BJ (cell line): ENCODE measurements at regions not wholly inside any gene's neighbourhood (a gene's known extent, or its start where the extent isn't known, plus 50 kb on each side); places are given as distances from the start of the nearest gene placed in this dataset.

Experiments used
- CTCF ChIA-PET: fragments of 350-600 bp; formaldehyde crosslinking; extraction: SDS; loops from one replicate; lab custom pipeline; 2021; ENCODE audit warnings: antibody characterized with exemption, inconsistent platforms; lab: Yijun Ruan, JAX
- POLR2A ChIA-PET: fragments of 300-600 bp; sonication (Branson Sonifier 250); formaldehyde crosslinking; extraction: SDS; loops from one replicate; lab custom pipeline; 2021; ENCODE audit warnings: antibody characterized with exemption; lab: Charles Lee
- DNase-seq: peaks from one replicate; pipeline ENCODE4 v3.0.0-alpha.2; 2011; ENCODE audit warnings: low read depth
- H3K27me3 ChIP-seq: 2 replicates; pipeline ENCODE4 v1.6.0; 2011; ENCODE audit warnings: low read length; ENCODE audit not compliant: control insufficient read depth, insufficient read depth
- H3K36me3 ChIP-seq: 2 replicates; pipeline ENCODE4 v1.5.1; 2011; ENCODE audit warnings: low read length; ENCODE audit not compliant: control insufficient read depth, insufficient read depth
- H3K4me3 ChIP-seq: 2 replicates; pipeline ENCODE4 v1.5.1; 2011; ENCODE audit warnings: low read depth, mild to moderate bottlenecking, control low read depth, low read length
- TF ChIP-seq, protein P1 (sequence below): IDR thresholded peaks from 2 replicates; pipeline ENCODE4 v1.5.1; 2011; ENCODE audit warnings: low read depth, mild to moderate bottlenecking, control low read depth, inconsistent platforms, low read length, moderate library complexity; ENCODE audit not compliant: insufficient read depth

DNA sequence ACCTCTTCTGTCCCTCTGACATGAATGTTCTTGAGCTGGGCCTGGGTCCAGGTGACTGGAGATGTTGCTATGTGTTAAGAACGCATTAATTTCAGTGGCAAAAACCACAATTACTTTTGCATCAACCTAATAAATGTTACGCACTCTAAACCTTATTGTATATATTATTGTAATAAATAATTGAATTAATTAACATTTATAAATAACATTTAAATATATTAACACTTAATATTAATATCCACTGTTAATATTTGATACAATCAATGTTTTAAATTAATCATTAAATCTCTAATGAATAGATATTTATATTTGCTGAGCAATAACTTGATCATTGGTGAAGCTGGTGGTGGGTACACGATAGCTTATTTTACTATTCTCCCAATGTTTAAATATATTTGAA lies 97.4 kb downstream of the KCNF1 start:
- no peak for DNase-seq
- ChIA-PET POLR2A (no interaction called here), CTCF (interaction anchor here (1.5 kb wide), 1 partner anchor 173 kb away, joined by 4 read pairs; no protein-coding TSS in a partner anchor)
- peaks cover 5% of the 10 kb centered on the region for H3K27me3 ChIP-seq
- no peaks in the 10 kb centered on the region for H3K36me3 ChIP-seq
- TF ChIP-seq, protein P1, sequence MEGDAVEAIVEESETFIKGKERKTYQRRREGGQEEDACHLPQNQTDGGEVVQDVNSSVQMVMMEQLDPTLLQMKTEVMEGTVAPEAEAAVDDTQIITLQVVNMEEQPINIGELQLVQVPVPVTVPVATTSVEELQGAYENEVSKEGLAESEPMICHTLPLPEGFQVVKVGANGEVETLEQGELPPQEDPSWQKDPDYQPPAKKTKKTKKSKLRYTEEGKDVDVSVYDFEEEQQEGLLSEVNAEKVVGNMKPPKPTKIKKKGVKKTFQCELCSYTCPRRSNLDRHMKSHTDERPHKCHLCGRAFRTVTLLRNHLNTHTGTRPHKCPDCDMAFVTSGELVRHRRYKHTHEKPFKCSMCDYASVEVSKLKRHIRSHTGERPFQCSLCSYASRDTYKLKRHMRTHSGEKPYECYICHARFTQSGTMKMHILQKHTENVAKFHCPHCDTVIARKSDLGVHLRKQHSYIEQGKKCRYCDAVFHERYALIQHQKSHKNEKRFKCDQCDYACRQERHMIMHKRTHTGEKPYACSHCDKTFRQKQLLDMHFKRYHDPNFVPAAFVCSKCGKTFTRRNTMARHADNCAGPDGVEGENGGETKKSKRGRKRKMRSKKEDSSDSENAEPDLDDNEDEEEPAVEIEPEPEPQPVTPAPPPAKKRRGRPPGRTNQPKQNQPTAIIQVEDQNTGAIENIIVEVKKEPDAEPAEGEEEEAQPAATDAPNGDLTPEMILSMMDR, result no peak
- H3K4me3 ChIP-seq, result no peak overlapping the region

DNA sequence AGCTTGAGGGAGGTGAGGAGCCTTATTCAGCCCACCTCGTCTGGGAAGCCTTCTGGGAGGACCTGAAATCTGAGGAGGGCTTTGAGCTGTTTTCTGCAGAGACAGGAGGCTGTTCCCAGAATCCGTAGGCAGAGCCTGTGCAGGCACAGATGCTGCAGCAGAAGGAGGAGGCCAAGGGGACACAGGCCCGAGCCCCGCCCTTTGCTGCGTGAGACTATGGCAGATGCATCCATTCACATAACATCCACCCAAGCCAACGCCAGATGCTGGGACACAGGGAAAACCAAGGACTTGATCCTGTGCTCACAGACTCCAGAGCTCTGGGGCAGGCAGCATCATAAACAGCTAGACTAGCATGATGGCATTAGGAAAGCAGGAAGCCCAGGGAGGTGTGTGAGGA lies 98.2 kb downstream of the KCNF1 start:
- ChIA-PET CTCF (interaction anchor here (0.9 to 1.5 kb wide), 2 partner anchors 52 to 174 kb away, joined by 3 to 4 read pairs; no protein-coding TSS in a partner anchor), POLR2A (no interaction called here)
- Histone ChIP-seq H3K36me3 (no peaks in the 10 kb centered on the region), H3K27me3 (peaks cover 5% of the 10 kb centered on the region), H3K4me3 (no peak overlapping the region)
- TF ChIP-seq, protein P1, result no peak
- DNase-seq, result no peak

DNA sequence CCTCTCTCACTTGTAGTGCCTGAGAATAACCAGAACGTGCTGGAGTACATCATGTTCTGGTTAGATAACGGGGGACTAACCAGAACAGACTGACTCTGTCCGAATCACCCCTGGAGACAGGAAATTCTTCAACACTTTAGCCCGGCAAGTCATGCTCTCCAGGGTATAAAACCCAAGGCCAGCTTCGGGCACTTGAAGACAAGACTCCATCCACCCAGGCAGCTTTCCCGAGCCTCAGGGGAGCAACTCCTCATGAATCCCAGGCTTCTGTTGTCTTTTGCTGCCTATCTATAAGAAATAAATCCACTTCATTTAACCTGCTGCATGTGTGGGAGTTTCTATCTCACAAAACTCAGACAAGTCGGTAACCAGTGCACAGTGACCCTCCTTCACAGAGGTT lies 99.6 kb downstream of the KCNF1 start:
- no peak for DNase-seq
- CTCF ChIA-PET, result no interaction called here
- Histone ChIP-seq H3K4me3 (no peak overlapping the region), H3K27me3 (peaks cover under 1% of the 10 kb centered on the region), H3K36me3 (no peaks in the 10 kb centered on the region)
- TF ChIP-seq, protein P1, result no peak
- POLR2A ChIA-PET, result no interaction called here

DNA sequence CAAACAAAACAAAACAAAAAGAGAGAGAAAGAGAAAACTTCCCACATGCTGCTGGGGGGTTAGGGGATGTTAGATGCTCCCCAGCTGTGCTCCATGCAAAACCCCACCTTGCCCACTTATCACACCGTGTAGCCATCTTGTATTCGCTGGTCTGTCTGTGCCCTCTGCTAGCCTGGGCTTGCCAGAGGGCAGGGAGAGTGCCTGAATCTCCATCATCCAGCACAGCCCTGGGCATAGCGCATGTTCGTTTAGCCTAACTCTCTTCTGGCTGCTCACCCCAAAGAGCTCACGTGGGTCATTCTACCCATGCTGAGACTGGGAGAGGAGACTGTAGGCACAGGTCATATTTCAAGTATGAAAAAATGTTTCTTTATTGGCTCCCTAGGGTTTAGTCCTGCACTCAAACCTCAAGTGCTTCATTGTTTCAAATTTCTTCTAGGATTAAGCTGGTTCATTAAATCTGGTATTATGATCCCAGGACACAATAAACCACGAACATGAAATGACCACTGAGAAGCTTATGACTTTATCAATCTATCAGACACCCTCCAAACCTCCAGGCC lies 100.5 kb downstream of the KCNF1 start:
- POLR2A ChIA-PET, result no interaction called here
- no peak for DNase-seq
- Histone ChIP-seq H3K4me3 (no peak overlapping the region), H3K27me3 (no peaks in the 10 kb centered on the region; the same call in 1 of the 2 replicates), H3K36me3 (no peaks in the 10 kb centered on the region)
- TF ChIP-seq, protein P1, result no peak
- CTCF ChIA-PET, result no interaction called here

DNA sequence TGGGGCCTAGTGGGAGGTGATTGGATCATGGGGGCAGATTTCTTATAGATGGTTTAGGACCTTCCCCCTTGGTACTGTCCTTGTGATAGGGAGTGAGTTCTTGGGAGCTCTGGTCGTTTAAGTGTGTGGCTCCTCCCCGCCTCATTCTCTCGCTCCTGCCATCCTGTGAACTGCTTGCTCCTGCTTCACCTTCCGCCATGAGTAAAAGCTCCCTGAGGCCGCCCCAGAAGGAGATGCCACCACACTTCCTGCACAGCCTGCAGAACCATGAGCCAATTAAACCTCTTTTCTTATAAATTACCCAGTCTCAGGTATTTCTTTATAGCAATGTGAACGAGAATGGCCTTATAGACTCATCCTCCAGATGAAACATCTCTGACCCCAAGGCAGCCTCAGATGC lies 101.5 kb downstream of the KCNF1 start:
- Histone ChIP-seq H3K4me3 (no peak overlapping the region), H3K27me3 (no peaks in the 10 kb centered on the region; the same call in 1 of the 2 replicates), H3K36me3 (no peaks in the 10 kb centered on the region)
- DNase-seq, result no peak
- ChIA-PET POLR2A (no interaction called here), CTCF (no interaction called here)
- TF ChIP-seq, protein P1, result no peak
